GM21367 (cell line): ENCODE measurements at regions not wholly inside any gene's neighbourhood (a gene's known extent, or its start where the extent isn't known, plus 50 kb on each side); places are given as distances from the start of the nearest gene placed in this dataset.
"Not testable (repeated sequence)": the region's sequence is repeated elsewhere in the genome, so short reads cannot be mapped to it uniquely, and the experiment has no call there.

Source experiments
- ATAC-seq: cut with Tn5 transposase; IDR thresholded peaks from one replicate; pipeline ENCODE4 v1.9.1; 2021; ENCODE audit not compliant: unreplicated experiment

- no peak for ATAC-seq
Measured at GRCh38 chr22:47432683-47433082, 670.2 kb downstream of the TBC1D22A start.

GRCh38 chr22:47423861-47424820 is 661.7 kb downstream of the TBC1D22A start:
- ATAC-seq = no peak

GRCh38 chr22:47423266-47423665 is 660.8 kb downstream of the TBC1D22A start:
- no peak for ATAC-seq

- no peak for ATAC-seq
Measured at GRCh38 chr22:47422736-47423135, 660.3 kb downstream of the TBC1D22A start.

GRCh38 chr22:47421846-47422245 is 659.4 kb downstream of the TBC1D22A start:
- no peak for ATAC-seq

GRCh38 chr22:47420211-47420610 is 657.8 kb downstream of the TBC1D22A start:
- ATAC-seq = no peak

GRCh38 chr22:47419239-47419638 is 656.8 kb downstream of the TBC1D22A start:
- no peak for ATAC-seq

- no peak for ATAC-seq
Measured at GRCh38 chr22:47417699-47418098, 655.2 kb downstream of the TBC1D22A start.

GRCh38 chr22:47411006-47411405 is 648.6 kb downstream of the TBC1D22A start:
- ATAC-seq = no peak

GRCh38 chr22:47409539-47410275 is 647.3 kb downstream of the TBC1D22A start:
- ATAC-seq = no peak

GRCh38 chr22:47408409-47408808 is 646.0 kb downstream of the TBC1D22A start:
- no peak for ATAC-seq

- ATAC-seq = no peak
Measured at GRCh38 chr22:47407461-47408025, 645.1 kb downstream of the TBC1D22A start.

GRCh38 chr22:47406896-47407295 is 644.4 kb downstream of the TBC1D22A start:
- ATAC-seq = no peak

- no peak for ATAC-seq
Measured at GRCh38 chr22:47406180-47406834, 643.9 kb downstream of the TBC1D22A start.

- ATAC-seq = not testable (repeated sequence)
Measured at GRCh38 chr22:47405222-47405621, 642.8 kb downstream of the TBC1D22A start.

- ATAC-seq = no peak
Measured at GRCh38 chr22:47402876-47403525, 640.6 kb downstream of the TBC1D22A start.

GRCh38 chr22:47401976-47402770 is 639.7 kb downstream of the TBC1D22A start:
- no peak for ATAC-seq

GRCh38 chr22:47401592-47401898 is 639.1 kb downstream of the TBC1D22A start:
- ATAC-seq = no peak

- no peak for ATAC-seq
Measured at GRCh38 chr22:47400701-47401591, 638.5 kb downstream of the TBC1D22A start.
